ENCODE measurements at regions not wholly inside any gene's neighbourhood (a gene's known extent, or its start where the extent isn't known, plus 50 kb on each side); places are given as distances from the start of the nearest gene placed in this dataset.

DNA sequence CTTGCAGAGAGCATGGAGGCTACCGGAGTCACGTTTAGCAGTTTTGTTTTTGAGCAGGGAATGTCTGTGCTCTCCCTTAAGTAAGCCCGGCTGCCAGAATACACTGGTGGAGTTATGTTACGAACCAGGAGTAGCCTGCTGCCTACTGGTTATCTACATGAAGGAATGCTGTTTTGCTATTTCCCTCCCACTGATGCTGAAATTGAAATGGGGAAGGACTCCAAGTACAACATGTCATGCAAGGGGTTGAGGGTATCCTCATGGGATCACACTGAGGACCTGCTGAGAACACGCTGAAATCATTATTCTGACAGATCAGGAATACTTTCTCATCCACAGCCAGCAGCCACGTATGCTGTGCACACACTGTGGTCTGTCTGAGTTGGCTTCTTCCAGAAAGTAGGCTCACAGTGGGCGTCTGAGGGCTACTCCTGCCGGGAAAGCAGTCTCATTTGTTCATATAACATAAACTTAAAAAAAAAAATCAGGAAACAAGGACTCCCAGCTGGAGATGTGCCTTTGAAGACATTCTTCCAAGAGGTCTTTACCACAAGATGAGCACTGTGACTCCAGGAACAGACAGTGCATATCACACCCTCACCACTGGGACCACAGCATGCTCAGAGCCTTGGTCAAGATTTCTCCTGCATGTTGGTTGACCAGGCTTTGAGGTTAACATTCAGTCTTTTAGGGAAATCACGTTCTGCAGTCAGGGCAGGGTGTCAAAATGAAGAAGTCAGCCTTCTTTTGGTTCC lies 300.4 kb upstream of the RASGRP1 start:
- no peak overlapping the region for H4K8ac ChIP-seq (ENCODE audit: extremely low read depth, insufficient read depth, low read length)
- H2BK15ac ChIP-seq (ENCODE audit: low read length): no peak overlapping the region
- H2AFZ ChIP-seq (ENCODE audit: low read length): no peak overlapping the region
- H3K4me1 ChIP-seq (replicated peaks in 1 of 4; ENCODE audit: control insufficient read depth in 3 of 4, insufficient read depth in 4 of 4, low read length in 3 of 4): no peaks in the 10 kb centered on the region
- H4K20me1 ChIP-seq (replicated peaks in 1 of 2; ENCODE audit: control insufficient read depth in 1 of 2, insufficient read depth in 2 of 2, low read length in 2 of 2): no peaks in the 10 kb centered on the region
- DNase-seq (ENCODE audit: low read depth in 1 of 2, low spot score in 2 of 2) (no peak), FAIRE-seq (no peak)
- no peaks in the 10 kb centered on the region for H3K9me3 ChIP-seq (ENCODE audit: insufficient read depth in 2 of 2, low read depth in 1 of 2, low read length in 1 of 2)
- H3K14ac ChIP-seq (ENCODE audit: insufficient read length): no peak overlapping the region
- 91% methylated on average over 9 of the region's 9 CpGs; no CpG with 5 or more reads in 1 of the 2 experiments for WGBS, 2 experiments (ENCODE audit: extremely low coverage in 1 of 2, insufficient coverage in 1 of 2, insufficient read length in 1 of 2, insufficient replicate concordance in 2 of 2, low coverage in 1 of 2, low lambda C conversion rate in 2 of 2, missing lambda C conversion rate in 1 of 2)
- H4K5ac ChIP-seq (ENCODE audit: insufficient read length, low read depth, low read length): no peak overlapping the region
- no peak overlapping the region for H2BK20ac ChIP-seq (ENCODE audit: low read length)
- H2BK12ac ChIP-seq (ENCODE audit: low read depth, low read length): no peak overlapping the region
- H2AK5ac ChIP-seq (ENCODE audit: low read depth, low read length): no peak overlapping the region
- no peak overlapping the region for H4K91ac ChIP-seq (replicated peaks; ENCODE audit: insufficient read length, low read length)
- H3K9ac ChIP-seq (replicated peaks in 1 of 4; ENCODE audit: extremely low read depth in 1 of 4, low read depth in 3 of 4, low read length in 3 of 4): no peak overlapping the region
- H2BK5ac ChIP-seq (ENCODE audit: low read depth, low read length): no peak overlapping the region
- CTCF ChIA-PET (ENCODE audit: partially characterized antibody): interaction anchor here (0.9 to 3.3 kb wide), 3 partner anchors 9 to 158 kb away, joined by 3 to 22 read pairs (median 4); no protein-coding TSS in a partner anchor
- no peak overlapping the region for H3K4me2 ChIP-seq (ENCODE audit: insufficient read depth in 1 of 2, low read depth in 2 of 2, low read length in 2 of 2)
- no peak for TF ChIP-seq SP1 (IDR thresholded peaks at IDR 0.05; ENCODE audit: low read depth, low read length)
- TF ChIP-seq RFX5 (IDR thresholded peaks at IDR 0.05; ENCODE audit: borderline replicate concordance, low read depth, low read length): no peak
- TF ChIP-seq FOSL1 (IDR thresholded peaks at IDR 0.05; ENCODE audit: insufficient read depth, low read depth, low read length): no peak
- TF ChIP-seq SP4 (IDR thresholded peaks at IDR 0.05; ENCODE audit: low read length): no peak
- TF ChIP-seq, protein P1, sequence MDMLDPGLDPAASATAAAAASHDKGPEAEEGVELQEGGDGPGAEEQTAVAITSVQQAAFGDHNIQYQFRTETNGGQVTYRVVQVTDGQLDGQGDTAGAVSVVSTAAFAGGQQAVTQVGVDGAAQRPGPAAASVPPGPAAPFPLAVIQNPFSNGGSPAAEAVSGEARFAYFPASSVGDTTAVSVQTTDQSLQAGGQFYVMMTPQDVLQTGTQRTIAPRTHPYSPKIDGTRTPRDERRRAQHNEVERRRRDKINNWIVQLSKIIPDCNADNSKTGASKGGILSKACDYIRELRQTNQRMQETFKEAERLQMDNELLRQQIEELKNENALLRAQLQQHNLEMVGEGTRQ (IDR thresholded peaks at IDR 0.05; ENCODE audit: low read length): no peak
- TF ChIP-seq NANOG (IDR thresholded peaks at IDR 0.05; ENCODE audit: insufficient read depth, low read depth, low read length, poor library complexity, severe bottlenecking): no peak
- no peak for TF ChIP-seq KDM4A (IDR thresholded peaks at IDR 0.05; ENCODE audit: low read depth, low read length, severe bottlenecking)
- no peak for TF ChIP-seq SAP30 (IDR thresholded peaks at IDR 0.05; ENCODE audit: insufficient read depth, insufficient replicate concordance, low read length)
- TF ChIP-seq, protein P2, sequence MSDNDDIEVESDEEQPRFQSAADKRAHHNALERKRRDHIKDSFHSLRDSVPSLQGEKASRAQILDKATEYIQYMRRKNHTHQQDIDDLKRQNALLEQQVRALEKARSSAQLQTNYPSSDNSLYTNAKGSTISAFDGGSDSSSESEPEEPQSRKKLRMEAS (IDR thresholded peaks at IDR 0.05): no peak
- no peak for TF ChIP-seq CTBP2 (IDR thresholded peaks at IDR 0.05; ENCODE audit: borderline replicate concordance, insufficient read depth, insufficient read length, low read length)
- TF ChIP-seq, protein P3, sequence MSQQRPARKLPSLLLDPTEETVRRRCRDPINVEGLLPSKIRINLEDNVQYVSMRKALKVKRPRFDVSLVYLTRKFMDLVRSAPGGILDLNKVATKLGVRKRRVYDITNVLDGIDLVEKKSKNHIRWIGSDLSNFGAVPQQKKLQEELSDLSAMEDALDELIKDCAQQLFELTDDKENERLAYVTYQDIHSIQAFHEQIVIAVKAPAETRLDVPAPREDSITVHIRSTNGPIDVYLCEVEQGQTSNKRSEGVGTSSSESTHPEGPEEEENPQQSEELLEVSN (IDR thresholded peaks at IDR 0.05): no peak
- no peaks in the 10 kb centered on the region for H3K79me1 ChIP-seq (ENCODE audit: low read depth, low read length)
- no peak overlapping the region for H2BK120ac ChIP-seq (replicated peaks; ENCODE audit: low read depth, low read length)
- no peak overlapping the region for H3K18ac ChIP-seq (ENCODE audit: extremely low read depth, low read length)
- no peak overlapping the region for H3K23ac ChIP-seq (ENCODE audit: insufficient read length)
- no peak overlapping the region for H3K56ac ChIP-seq (replicated peaks; ENCODE audit: insufficient read length, low read depth, low read length)
- H3K4me3 ChIP-seq (ENCODE audit: extremely low read depth in 1 of 4, insufficient read depth in 2 of 4, low read depth in 3 of 4, low read length in 4 of 4): no peak overlapping the region
- H3K4ac ChIP-seq (replicated peaks; ENCODE audit: insufficient read length, low read depth, low read length): no peak overlapping the region
- H3K27ac ChIP-seq (ENCODE audit: low read depth, low read length): no peak overlapping the region
- H3K79me2 ChIP-seq (ENCODE audit: control insufficient read depth in 1 of 2, insufficient read depth in 2 of 2, low read length in 2 of 2): no peaks in the 10 kb centered on the region
- H3K36me3 ChIP-seq (ENCODE audit: control insufficient read depth in 2 of 4, insufficient read depth in 4 of 4, low read length in 3 of 4): no peaks in the 10 kb centered on the region
- H3K27me3 ChIP-seq (replicated peaks in 1 of 4; ENCODE audit: control insufficient read depth in 3 of 4, extremely low read depth in 1 of 4, insufficient read depth in 3 of 4, low read length in 3 of 4): no peaks in the 10 kb centered on the region
- no peaks in the 10 kb centered on the region for H3K23me2 ChIP-seq (ENCODE audit: low read depth, low read length)
- POLR2A ChIA-PET (ENCODE audit: partially characterized antibody): no interaction called here
